ENCODE measurements at regions not wholly inside any gene's neighbourhood (a gene's known extent, or its start where the extent isn't known, plus 50 kb on each side); places are given as distances from the start of the nearest gene placed in this dataset.

DNA sequence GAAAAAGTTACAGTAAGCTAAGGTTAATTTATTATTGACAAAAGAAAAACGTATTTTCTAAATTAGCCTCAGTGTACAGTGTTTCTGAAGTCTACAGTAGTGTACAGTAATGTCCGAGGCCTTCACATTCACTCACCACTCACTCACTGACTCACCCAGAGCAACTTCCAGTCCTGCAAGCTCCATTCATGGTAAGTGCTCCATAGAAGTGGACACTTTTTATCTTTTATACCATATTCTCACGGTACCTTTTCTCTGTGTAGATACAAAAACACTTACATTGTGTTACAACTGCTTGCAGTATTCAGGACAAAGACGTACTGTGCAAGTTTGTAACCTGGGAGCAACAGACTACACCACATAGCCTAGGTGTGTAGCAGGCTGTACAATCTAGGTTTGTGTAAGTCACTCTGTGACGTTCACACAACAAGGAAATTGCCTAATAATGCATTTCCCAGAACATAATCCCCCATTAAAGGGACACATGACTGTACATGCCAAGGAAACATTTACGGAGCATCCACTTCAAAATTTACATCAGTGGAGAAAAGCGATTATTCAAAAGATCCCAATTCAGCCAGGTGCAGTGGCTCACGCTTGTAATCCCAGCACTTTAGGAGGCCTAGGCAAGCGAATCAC is 133.4 kb downstream of the BANF2 start:
- H3K9me3 ChIP-seq (ENCODE audit: control insufficient read depth, insufficient read depth, low read depth, low read length) = no peaks in the 10 kb centered on the region
- H3K27ac ChIP-seq (ENCODE audit: extremely low read depth, low read depth, low read length) = no peak overlapping the region
- POLR2A ChIA-PET = no interaction called here
- TF ChIP-seq ZNF664 (tag by site-specific recombination; IDR thresholded peaks at IDR 0.05) (no peak), ZNF404 (tag by site-specific recombination; IDR thresholded peaks at IDR 0.05) (no peak), ZNF704 (tag by site-specific recombination; IDR thresholded peaks at IDR 0.05) (no peak), ZNF324 (tag by site-specific recombination; IDR thresholded peaks at IDR 0.05) (no peak), ZNF112 (tag by site-specific recombination; IDR thresholded peaks at IDR 0.05) (no peak), ZNF174 (tag by site-specific recombination; IDR thresholded peaks at IDR 0.05) (no peak), ZSCAN16 (tag by site-specific recombination; IDR thresholded peaks at IDR 0.05) (no peak), KLF17 (tag by site-specific recombination; IDR thresholded peaks at IDR 0.05) (no peak), ZNF433 (tag by site-specific recombination; IDR thresholded peaks at IDR 0.05; ENCODE audit: low read depth) (no peak), ZNF157 (tag by site-specific recombination; IDR thresholded peaks at IDR 0.05) (no peak), ZNF626 (tag by site-specific recombination; IDR thresholded peaks at IDR 0.05) (no peak), SCRT2 (tag by site-specific recombination; IDR thresholded peaks at IDR 0.05) (no peak), ZSCAN4 (tag by site-specific recombination; IDR thresholded peaks at IDR 0.05) (no peak), YY2 (tag by site-specific recombination; IDR thresholded peaks at IDR 0.05) (no peak), ZFP41 (tag by site-specific recombination; IDR thresholded peaks at IDR 0.05; ENCODE audit: borderline replicate concordance) (no peak), ZNF2 (tag by site-specific recombination; IDR thresholded peaks at IDR 0.05) (no peak), SALL2 (tag by site-specific recombination; IDR thresholded peaks at IDR 0.05; ENCODE audit: borderline replicate concordance) (no peak), TCF7L2 (IDR thresholded peaks at IDR 0.05; ENCODE audit: borderline replicate concordance, low read depth, low read length) (no peak)
- TF ChIP-seq, protein P1, sequence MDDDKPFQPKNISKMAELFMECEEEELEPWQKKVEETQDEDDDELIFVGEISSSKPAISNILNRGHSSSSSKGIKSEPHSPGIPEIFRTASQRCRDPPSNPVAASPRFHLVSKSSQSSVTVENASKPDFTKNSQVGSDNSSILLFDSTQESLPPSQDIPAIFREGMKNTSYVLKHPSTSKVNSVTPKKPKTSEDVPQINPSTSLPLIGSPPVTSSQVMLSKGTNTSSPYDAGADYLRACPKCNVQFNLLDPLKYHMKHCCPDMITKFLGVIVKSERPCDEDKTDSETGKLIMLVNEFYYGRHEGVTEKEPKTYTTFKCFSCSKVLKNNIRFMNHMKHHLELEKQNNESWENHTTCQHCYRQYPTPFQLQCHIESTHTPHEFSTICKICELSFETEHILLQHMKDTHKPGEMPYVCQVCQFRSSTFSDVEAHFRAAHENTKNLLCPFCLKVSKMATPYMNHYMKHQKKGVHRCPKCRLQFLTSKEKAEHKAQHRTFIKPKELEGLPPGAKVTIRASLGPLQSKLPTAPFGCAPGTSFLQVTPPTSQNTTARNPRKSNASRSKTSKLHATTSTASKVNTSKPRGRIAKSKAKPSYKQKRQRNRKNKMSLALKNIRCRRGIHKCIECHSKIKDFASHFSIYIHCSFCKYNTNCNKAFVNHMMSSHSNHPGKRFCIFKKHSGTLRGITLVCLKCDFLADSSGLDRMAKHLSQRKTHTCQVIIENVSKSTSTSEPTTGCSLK (tag by site-specific recombination; IDR thresholded peaks at IDR 0.05) = no peak
- TF ChIP-seq, protein P2, sequence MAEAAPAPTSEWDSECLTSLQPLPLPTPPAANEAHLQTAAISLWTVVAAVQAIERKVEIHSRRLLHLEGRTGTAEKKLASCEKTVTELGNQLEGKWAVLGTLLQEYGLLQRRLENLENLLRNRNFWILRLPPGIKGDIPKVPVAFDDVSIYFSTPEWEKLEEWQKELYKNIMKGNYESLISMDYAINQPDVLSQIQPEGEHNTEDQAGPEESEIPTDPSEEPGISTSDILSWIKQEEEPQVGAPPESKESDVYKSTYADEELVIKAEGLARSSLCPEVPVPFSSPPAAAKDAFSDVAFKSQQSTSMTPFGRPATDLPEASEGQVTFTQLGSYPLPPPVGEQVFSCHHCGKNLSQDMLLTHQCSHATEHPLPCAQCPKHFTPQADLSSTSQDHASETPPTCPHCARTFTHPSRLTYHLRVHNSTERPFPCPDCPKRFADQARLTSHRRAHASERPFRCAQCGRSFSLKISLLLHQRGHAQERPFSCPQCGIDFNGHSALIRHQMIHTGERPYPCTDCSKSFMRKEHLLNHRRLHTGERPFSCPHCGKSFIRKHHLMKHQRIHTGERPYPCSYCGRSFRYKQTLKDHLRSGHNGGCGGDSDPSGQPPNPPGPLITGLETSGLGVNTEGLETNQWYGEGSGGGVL (tag by site-specific recombination; IDR thresholded peaks at IDR 0.05) = no peak
- H3K4me3 ChIP-seq (ENCODE audit: low read depth, low read length) = no peak overlapping the region
- H3K36me3 ChIP-seq (ENCODE audit: control insufficient read depth in 2 of 2, insufficient read depth in 1 of 2, low read length in 2 of 2) = no peaks in the 10 kb centered on the region
- H3K4me1 ChIP-seq (ENCODE audit: control insufficient read depth, insufficient read depth, low read length) = no peaks in the 10 kb centered on the region
- CTCF ChIA-PET = interaction anchor here (0.6 kb wide), 1 partner anchor 356 kb away, joined by 4 read pairs; no protein-coding TSS in a partner anchor

Data from HEK293 (cell line).